Prostate gland (tissue), 2 donors: ENCODE measurements at regions not wholly inside any gene's neighbourhood (a gene's known extent, or its start where the extent isn't known, plus 50 kb on each side); places are given as distances from the start of the nearest gene placed in this dataset.

Experiments
- POLR2A ChIP-seq: fragments of 450-650 bp; IDR thresholded peaks from one replicate; pipeline ENCODE4 v1.6.1; 2016; ENCODE audit warnings: antibody characterized with exemption, mild to moderate bottlenecking
- POLR2AphosphoS5 ChIP-seq: sonication (generic); formaldehyde crosslinking; IDR thresholded peaks from one replicate; pipeline ENCODE4 v1.6.1; 2017; ENCODE audit warnings: antibody characterized with exemption
- TF ChIP-seq, protein P1 (sequence below), 4 experiments: fragments of 200-600 bp in 2 of 4; fragments of 450-650 bp in 2 of 4; sonication (generic) in 2 of 4; IDR thresholded peaks; 1 replicate in 3 of 4; 2 replicates in 1 of 4; pipeline ENCODE4 v1.5.1; 2016 to 2019; ENCODE audit warnings: antibody characterized with exemption in 4 of 4, mild to moderate bottlenecking in 2 of 4, moderate library complexity in 2 of 4

DNA sequence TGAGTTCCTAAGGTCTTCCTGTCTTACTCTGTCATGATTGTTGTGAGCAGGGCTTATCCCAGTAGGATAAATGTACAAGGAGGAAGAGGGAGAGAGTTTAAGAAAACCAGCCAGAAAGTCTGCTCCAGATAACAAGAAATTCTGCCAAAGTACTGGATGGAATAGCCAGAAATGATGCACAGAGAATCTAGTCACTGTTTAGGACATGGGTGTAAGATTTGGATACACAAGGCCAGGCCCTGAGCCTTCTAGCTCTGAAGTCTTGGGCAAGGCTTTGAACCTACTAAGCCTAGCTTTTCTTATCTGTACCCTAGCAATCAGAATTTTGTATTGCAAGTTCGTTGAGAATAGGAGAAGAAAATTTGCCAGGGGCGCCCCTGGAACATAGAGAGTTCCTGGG lies 180.4 kb upstream of the ROPN1 start:
- TF ChIP-seq, protein P1, sequence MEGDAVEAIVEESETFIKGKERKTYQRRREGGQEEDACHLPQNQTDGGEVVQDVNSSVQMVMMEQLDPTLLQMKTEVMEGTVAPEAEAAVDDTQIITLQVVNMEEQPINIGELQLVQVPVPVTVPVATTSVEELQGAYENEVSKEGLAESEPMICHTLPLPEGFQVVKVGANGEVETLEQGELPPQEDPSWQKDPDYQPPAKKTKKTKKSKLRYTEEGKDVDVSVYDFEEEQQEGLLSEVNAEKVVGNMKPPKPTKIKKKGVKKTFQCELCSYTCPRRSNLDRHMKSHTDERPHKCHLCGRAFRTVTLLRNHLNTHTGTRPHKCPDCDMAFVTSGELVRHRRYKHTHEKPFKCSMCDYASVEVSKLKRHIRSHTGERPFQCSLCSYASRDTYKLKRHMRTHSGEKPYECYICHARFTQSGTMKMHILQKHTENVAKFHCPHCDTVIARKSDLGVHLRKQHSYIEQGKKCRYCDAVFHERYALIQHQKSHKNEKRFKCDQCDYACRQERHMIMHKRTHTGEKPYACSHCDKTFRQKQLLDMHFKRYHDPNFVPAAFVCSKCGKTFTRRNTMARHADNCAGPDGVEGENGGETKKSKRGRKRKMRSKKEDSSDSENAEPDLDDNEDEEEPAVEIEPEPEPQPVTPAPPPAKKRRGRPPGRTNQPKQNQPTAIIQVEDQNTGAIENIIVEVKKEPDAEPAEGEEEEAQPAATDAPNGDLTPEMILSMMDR (IDR thresholded peaks at IDR 0.05), result no peak
- TF ChIP-seq POLR2A (no peak), POLR2AphosphoS5 (no peak)
